ENCODE measurements at regions not wholly inside any gene's neighbourhood (a gene's known extent, or its start where the extent isn't known, plus 50 kb on each side); places are given as distances from the start of the nearest gene placed in this dataset.

GRCh38 chr12:66832997-66833396 is 154.1 kb upstream of the GRIP1 start (continued):
- TF ChIP-seq, protein P1, sequence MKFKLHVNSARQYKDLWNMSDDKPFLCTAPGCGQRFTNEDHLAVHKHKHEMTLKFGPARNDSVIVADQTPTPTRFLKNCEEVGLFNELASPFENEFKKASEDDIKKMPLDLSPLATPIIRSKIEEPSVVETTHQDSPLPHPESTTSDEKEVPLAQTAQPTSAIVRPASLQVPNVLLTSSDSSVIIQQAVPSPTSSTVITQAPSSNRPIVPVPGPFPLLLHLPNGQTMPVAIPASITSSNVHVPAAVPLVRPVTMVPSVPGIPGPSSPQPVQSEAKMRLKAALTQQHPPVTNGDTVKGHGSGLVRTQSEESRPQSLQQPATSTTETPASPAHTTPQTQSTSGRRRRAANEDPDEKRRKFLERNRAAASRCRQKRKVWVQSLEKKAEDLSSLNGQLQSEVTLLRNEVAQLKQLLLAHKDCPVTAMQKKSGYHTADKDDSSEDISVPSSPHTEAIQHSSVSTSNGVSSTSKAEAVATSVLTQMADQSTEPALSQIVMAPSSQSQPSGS (CRISPR knock-in tag; IDR thresholded peaks at IDR 0.05; ENCODE audit: borderline replicate concordance, low read depth), result no peak
- TF ChIP-seq ZNF671 (CRISPR knock-in tag; IDR thresholded peaks at IDR 0.05) (no peak), TP53 (CRISPR knock-in tag; IDR thresholded peaks at IDR 0.05) (no peak), FOXP1 (CRISPR knock-in tag; IDR thresholded peaks at IDR 0.05; ENCODE audit: borderline replicate concordance) (no peak)
- TF ChIP-seq, protein P2, sequence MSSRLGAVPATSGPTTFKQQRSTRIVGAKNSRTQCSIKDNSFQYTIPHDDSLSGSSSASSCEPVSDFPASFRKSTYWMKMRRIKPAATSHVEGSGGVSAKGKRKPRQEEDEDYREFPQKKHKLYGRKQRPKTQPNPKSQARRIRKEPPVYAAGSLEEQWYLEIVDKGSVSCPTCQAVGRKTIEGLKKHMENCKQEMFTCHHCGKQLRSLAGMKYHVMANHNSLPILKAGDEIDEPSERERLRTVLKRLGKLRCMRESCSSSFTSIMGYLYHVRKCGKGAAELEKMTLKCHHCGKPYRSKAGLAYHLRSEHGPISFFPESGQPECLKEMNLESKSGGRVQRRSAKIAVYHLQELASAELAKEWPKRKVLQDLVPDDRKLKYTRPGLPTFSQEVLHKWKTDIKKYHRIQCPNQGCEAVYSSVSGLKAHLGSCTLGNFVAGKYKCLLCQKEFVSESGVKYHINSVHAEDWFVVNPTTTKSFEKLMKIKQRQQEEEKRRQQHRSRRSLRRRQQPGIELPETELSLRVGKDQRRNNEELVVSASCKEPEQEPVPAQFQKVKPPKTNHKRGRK (CRISPR knock-in tag; IDR thresholded peaks at IDR 0.05; ENCODE audit: borderline replicate concordance), result no peak

DNA sequence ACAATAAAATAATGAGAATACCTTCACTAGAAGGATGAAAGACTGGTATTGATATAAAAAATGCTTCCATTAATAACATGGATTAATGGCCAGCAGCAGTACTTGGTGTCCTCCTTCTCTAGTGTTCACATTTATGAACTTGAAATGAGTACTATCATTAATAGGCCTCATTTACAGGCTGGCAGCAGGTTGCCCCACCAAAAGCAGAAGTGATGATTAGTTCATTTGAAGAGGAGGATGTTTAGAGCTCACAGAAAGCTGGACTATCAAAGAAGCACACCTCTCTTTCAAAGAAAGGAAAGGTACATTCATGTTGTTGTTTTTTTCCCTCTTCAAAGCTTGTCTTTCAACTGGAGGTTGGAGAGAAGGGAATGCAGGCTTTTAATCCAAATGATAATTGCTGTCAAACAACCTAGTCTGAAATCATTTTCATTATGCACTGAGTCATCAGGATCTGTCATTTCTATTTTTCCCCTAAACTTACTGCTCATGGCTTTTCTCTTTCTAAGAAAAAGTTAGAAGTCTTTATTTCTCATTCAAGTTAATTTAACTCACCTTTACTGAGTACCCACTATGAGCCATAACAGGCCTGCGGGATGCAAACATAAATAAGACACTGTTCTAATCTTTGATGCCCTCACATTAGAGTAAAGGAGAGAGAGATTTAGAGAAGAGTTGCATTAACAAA is 157.9 kb upstream of the GRIP1 start:
- H3K36me3 Mint-ChIP-seq, result no peaks in the 10 kb centered on the region
- no peak for ATAC-seq
- no peak overlapping the region for H3K27ac Mint-ChIP-seq
- no peaks in the 10 kb centered on the region for H3K4me1 Mint-ChIP-seq
- ChIA-PET CTCF (no interaction called here), POLR2A (no interaction called here)
- no peaks in the 10 kb centered on the region for H3K27me3 Mint-ChIP-seq (ENCODE audit: low read depth)
- H3K4me3 Mint-ChIP-seq, result no peak overlapping the region
- TF ChIP-seq NFYB (CRISPR knock-in tag; conservative IDR thresholded peaks at IDR 0.05; ENCODE audit: low read depth) (no peak), JAZF1 (CRISPR knock-in tag; IDR thresholded peaks at IDR 0.05) (no peak), OVOL2 (CRISPR knock-in tag; IDR thresholded peaks at IDR 0.05; ENCODE audit: borderline replicate concordance) (no peak), ZNF317 (CRISPR knock-in tag; IDR thresholded peaks at IDR 0.05; ENCODE audit: borderline replicate concordance, low read depth) (no peak), SMAD3 (CRISPR knock-in tag; IDR thresholded peaks at IDR 0.05; ENCODE audit: borderline replicate concordance) (no peak), HMGXB4 (CRISPR knock-in tag; IDR thresholded peaks at IDR 0.05) (no peak), ZNF396 (CRISPR knock-in tag; IDR thresholded peaks at IDR 0.05; ENCODE audit: borderline replicate concordance) (no peak), GABPB1 (CRISPR knock-in tag; IDR thresholded peaks at IDR 0.05) (no peak), AR (CRISPR knock-in tag; IDR thresholded peaks at IDR 0.05) (no peak), IRF1 (CRISPR knock-in tag; IDR thresholded peaks at IDR 0.05) (no peak), NFATC4 (CRISPR knock-in tag; IDR thresholded peaks at IDR 0.05) (no peak), ZNF425 (CRISPR knock-in tag; conservative IDR thresholded peaks at IDR 0.05) (no peak), JUN (CRISPR knock-in tag; IDR thresholded peaks at IDR 0.05) (no peak)
- TF ChIP-seq, protein P1 (CRISPR knock-in tag; IDR thresholded peaks at IDR 0.05; ENCODE audit: borderline replicate concordance, low read depth), result no peak
- no peak for DNase-seq (ENCODE audit: low spot score)
- no peaks in the 10 kb centered on the region for H3K9me3 Mint-ChIP-seq
